NCI-H1048 (cell line): ENCODE measurements at regions not wholly inside any gene's neighbourhood (a gene's known extent, or its start where the extent isn't known, plus 50 kb on each side); places are given as distances from the start of the nearest gene placed in this dataset.
"Not testable (repeated sequence)": the region's sequence is repeated elsewhere in the genome, so short reads cannot be mapped to it uniquely, and the experiment has no call there.

Experiments
- DNase-seq: peaks from one replicate; lab custom pipeline; 2025; lab: John Stamatoyannopoulos, UW

GRCh38 chr6:23783901-23784300 is 342.1 kb upstream of the NRSN1 start:
- no peak for DNase-seq

- no peak for DNase-seq
Measured at GRCh38 chr6:23784301-23784919, 341.6 kb upstream of the NRSN1 start.

- DNase-seq: no peak
Measured at GRCh38 chr6:23790756-23791155, 335.3 kb upstream of the NRSN1 start.

DNA sequence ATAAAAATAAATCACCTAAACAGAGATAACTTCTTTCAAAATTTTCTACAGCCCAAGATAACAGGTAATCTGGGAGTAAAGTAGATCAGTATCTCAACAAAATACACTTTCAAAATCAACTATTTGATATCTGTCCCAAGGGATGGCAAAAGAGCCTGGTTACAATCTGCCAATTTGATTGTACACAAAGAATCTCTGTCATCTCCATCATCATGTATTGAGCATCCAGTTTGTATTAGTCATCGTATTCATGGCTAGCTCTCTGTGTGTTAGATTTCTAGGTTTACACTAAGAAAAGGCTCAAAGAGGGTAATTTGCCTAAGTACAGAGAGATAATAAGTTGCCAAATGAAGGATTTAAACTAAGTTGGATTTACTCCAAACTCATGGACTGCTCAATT is 329.0 kb upstream of the NRSN1 start:
- no peak for DNase-seq

- DNase-seq: not testable (repeated sequence)
Measured at GRCh38 chr6:23804289-23804688, 321.7 kb upstream of the NRSN1 start.

DNA sequence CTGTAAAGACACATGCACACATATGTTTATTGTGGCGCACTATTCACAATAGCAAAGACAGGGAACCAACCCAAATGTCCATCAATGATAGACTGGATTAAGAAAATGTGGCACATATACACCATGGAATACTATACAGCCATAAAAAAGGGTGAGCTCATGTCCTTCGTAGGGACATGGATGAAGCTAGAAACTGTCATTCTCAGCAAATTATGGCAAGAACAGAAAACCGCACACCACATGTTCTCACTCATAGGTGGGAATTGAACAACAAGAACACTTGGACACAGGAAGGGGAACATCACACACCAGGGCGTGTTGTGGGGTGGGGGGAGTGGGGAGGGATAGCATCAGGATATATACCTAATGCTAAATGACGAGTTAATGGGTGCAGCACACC is 304.9 kb upstream of the NRSN1 start:
- not testable (repeated sequence) for DNase-seq

GRCh38 chr6:23823421-23823820 is 302.6 kb upstream of the NRSN1 start:
- DNase-seq: no peak

GRCh38 chr6:23826572-23826971 is 299.4 kb upstream of the NRSN1 start:
- no peak for DNase-seq

DNA sequence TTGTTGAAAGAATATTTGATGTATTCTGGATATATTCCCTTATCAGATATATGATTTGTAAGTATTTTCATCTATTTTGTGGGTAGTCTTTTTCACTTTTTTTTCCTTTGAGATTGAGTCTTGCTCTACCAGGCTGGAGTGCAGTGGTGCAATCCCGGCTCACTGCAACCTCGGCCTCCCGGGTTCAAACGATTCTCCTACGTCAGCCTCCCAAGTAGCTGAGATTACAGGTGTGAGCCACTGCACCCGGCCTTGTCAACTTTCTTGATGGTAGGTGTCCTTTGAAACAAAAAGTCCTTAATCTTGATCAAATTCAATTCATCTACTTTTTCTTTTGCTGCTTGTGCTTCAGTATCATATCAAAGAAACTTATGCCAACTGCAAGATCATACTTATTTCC is 297.2 kb upstream of the NRSN1 start:
- DNase-seq: no peak

DNA sequence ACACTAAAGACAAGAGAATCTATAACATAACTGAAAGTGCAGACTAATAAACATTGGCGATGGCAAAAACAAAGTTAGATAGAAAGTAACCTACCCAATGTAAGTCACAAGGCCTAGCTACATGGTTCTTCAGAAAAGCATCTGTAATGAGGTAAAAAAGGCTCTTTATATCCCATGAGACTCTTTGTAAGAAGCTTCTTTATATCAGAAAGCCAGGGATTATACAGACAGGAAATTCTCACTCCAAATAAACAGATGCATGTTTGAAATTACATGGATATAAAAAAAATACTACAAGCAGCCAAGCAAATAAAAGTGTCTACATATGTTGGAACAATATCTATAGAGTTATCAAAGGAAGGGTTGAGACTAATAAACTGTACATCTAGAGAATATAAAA is 284.9 kb upstream of the NRSN1 start:
- DNase-seq: no peak

DNA sequence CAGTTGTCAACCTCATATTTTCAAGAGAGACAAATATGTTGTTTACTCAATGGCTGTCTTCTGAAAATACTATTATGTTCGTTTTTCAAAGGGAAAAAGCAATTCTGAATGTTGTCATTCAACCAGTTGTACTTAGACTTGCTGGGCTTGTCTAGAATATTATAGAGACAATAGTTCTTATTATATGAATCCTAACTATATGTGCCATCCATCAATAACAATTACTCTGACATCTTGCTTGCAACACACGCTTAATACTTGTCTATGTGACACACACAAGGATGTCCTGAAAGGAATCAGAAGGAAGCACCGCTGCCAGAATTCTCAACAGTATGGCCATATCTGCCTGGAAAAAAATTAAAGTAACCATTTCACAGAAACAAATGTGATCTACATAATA is 283.3 kb upstream of the NRSN1 start:
- no peak for DNase-seq

DNA sequence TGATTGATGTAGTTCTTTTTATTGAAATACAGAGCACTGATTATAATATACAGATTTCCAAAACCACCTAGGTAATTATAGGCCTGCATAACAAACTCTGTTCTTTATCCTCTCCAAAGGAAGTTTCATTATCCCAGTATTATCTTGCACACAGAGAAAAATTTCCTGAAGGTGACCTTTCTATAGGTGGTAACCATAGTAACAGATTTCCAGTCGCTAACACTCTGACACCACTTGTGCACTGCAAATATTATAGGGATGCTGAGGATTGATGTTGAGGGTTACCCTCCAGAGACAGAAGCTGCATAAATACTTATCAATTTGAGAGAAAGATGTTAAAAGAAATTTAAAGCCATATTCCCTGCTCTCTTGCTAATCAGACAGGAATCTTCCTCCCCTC is 274.5 kb upstream of the NRSN1 start:
- DNase-seq: no peak

DNA sequence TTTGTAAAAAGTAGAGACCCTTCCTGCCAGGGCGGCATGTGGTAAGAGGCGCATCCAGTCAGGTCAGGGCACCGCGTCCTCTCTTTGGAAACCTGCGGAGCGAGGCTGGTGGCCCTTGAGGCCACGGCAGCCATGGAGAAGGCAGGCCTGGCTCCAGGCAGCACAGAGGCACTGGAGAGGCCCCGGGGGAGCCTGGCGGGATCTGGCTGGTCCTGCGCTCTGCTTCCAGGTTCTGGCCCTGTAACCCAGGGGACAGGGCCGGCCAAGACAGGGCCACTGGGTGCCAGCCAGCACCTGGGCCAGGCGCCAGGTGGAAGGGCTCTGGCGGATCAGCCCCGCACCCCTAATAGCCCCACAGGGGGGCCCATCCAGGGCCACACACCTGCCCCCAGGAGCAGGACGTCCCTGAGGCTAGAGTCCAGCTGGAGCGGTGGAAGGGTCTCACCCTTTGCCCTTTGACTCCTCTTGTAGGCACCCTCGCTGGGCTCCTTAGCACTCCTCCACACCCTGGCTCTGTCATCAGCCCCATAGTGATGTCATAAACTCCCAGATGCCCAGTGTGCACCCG is 272.4 kb upstream of the NRSN1 start:
- not testable (repeated sequence) for DNase-seq

- not testable (repeated sequence) for DNase-seq
Measured at GRCh38 chr6:23854154-23854553, 271.9 kb upstream of the NRSN1 start.

- DNase-seq: no peak
Measured at GRCh38 chr6:23855497-23856116, 270.4 kb upstream of the NRSN1 start.

GRCh38 chr6:23870496-23870895 is 255.5 kb upstream of the NRSN1 start:
- no peak for DNase-seq

- DNase-seq: no peak
Measured at GRCh38 chr6:23873161-23873560, 252.9 kb upstream of the NRSN1 start.

DNA sequence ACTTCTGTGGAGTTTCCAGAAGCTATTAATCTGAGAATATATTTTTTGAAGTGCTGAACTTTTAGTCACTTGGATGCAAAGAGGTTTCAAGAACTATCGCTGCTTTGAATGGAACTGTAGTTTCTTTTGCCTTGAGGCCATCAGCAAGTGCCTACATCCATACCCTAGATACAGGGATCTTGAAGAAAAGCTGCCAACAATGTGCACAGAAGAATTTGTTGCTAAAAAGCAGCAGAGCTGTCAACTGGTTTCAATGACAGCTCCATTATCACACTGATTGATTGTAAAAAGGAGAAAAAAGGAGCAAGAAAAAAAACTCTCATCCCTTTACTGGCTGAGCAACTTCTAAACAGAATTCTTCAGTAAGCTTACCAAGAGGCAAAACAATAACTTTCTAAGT is 251.0 kb upstream of the NRSN1 start:
- no peak for DNase-seq

DNA sequence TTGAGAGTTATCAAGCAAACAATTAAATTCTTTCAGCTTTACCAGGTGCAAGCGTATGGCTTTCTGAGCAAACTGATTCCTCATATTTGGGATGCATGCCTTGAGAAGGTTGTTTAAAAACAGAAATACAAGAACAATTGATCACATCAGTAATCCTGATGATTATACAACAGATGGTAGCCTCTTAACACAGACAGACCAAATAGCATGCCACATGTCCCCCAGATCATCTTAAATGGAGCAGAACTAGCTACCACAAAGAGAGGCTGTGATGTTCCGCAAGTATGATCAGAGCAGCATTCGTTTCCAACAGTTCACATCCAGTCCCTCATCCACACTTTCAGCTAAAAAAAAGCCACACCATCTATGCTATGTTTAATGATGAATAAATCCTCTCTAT is 246.2 kb upstream of the NRSN1 start:
- DNase-seq: no peak

GRCh38 chr6:23890543-23891227 is 235.3 kb upstream of the NRSN1 start:
- DNase-seq: no peak

DNA sequence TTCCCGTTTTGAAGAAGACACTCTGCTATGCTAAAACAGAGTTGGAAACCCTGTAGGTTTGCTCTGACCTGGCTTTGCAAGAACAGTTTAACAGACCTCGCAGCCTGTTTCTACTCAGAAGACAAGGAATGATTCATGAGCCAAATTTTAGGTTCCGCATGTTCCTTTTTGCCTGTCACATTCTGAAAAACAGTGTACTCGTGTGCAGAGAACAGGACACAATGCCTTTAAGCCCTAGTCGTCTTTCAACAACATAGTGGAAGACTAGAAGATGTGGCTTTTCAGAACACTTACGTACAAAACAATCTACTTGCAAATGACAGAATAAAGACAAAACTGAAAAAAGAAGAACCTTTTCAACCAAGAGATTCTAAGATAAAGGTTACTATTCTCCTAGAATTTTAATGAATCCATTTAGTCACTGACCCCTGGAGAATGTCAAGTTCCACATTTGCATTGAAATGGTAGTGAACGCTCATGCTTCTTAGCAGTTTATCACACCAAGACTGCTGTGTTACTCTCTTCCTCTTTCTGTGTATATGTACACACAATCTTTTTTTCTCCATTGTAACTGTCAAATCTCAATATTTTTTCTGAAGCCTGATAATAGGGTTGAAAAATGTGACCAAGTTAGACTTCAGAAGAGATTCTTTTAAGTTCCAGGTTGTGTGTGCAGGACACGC is 220.7 kb upstream of the NRSN1 start:
- no peak for DNase-seq

- DNase-seq: no peak
Measured at GRCh38 chr6:23910420-23910819, 215.6 kb upstream of the NRSN1 start.

GRCh38 chr6:23927935-23928334 is 198.1 kb upstream of the NRSN1 start:
- DNase-seq: no peak
